ENCODE measurements at regions not wholly inside any gene's neighbourhood (a gene's known extent, or its start where the extent isn't known, plus 50 kb on each side); places are given as distances from the start of the nearest gene placed in this dataset.

DNA sequence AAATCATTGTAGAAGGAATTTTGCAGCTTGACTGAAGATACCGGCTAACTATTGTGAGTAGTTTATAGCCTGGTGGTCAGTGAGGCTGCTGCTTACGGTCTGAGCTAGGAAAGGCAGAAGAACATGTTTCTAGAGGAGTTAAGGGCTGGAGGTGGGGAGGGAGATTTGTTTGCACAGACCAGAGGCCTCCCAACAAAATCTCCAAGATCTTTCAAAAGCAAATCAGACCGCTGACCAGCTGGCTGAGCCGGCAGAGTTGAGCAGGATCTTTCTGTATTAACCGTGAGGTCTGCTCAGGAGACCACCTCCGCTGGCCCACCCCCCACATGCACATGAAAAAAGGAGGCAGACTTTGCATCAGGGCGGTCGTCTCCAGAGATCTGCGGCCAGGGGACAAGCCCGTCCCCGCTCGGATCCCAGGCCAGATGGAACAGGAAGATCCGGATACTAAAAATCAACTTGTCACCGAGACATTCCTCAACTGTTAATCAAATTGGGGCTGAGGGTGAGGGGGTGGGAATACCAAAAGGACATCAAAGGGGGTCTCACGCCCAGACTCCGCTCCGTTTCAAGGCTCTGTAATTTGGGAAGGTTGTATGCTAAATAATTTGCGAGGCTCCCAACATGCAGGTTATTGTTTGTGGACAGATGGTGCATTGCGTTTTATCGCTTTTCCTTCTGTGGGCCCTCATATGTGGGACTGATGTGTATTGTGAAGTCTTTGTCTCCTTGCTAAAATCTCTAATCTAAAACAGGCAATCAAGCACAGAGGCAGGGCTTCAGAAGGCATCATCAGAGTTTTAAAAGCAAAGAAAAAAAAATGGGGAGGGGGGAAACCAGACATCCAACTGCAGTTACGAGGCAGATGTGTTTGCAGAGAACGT, 319.0 kb downstream of the ZNF536 start:
- TF ChIP-seq GATA2 (IDR thresholded peaks at IDR 0.05; ENCODE audit: low read depth, low read length) = peak; percentile 75
- no peak for TF ChIP-seq GATA3 (IDR thresholded peaks at IDR 0.05; ENCODE audit: low read depth, low read length)

DNA sequence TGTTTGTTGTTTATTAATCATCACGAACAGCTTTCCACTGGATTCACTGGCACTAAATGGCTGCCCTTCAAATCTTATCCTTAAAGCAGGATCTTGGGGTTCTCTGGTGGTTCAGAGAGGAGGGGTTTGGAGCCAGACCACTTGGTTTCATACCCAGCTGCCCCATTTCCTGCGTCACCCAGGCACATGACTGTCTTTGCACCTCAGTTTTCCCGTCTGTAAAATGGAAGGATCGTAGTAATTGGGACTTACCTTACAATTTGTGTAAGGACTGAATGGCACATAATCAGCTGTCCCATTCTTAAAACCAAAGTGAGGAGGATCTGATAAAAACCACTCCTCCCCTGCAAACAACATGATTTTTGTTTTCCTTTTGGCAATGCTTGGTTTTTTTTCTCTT, 318.3 kb downstream of the ZNF536 start:
- TF ChIP-seq GATA3 (IDR thresholded peaks at IDR 0.05; ENCODE audit: low read depth, low read length) = no peak

DNA sequence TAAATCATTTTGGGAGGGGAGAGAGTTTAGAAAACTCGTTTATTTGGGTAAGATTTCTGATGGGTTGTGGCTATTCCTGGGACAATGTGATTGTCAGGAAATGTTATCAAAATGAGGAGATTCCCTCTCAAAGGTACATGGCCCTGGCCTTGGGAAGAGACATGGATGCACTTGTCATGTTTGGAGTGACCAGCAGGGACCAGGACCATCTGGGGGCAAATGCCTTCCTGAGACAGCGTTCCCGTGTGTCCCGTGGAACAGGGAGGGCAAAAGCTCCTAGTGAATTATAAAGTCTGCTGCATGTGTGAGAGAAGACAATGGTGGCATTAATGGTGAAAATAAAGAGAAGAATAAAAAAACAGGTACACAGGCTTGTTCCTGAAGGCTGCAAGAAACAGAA, 317.3 kb downstream of the ZNF536 start:
- TF ChIP-seq GATA3 (IDR thresholded peaks at IDR 0.05; ENCODE audit: low read depth, low read length) (no peak), GATA2 (IDR thresholded peaks at IDR 0.05; ENCODE audit: low read depth, low read length) (no peak)

GRCh38 chr19:30688696-30689095, 316.5 kb downstream of the ZNF536 start:
- TF ChIP-seq GATA3 (IDR thresholded peaks at IDR 0.05; ENCODE audit: low read depth, low read length) = no peak
- no peak for TF ChIP-seq GATA2 (IDR thresholded peaks at IDR 0.05; ENCODE audit: low read depth, low read length)

GRCh38 chr19:30686826-30687566, 314.8 kb downstream of the ZNF536 start:
- TF ChIP-seq GATA2 (IDR thresholded peaks at IDR 0.05; ENCODE audit: low read depth, low read length) (peak; percentile 54), GATA3 (IDR thresholded peaks at IDR 0.05; ENCODE audit: low read depth, low read length) (no peak)

- TF ChIP-seq GATA3 (IDR thresholded peaks at IDR 0.05; ENCODE audit: low read depth, low read length) = no peak
- TF ChIP-seq GATA2 (IDR thresholded peaks at IDR 0.05; ENCODE audit: low read depth, low read length) = no peak
These were observed 314.1 kb downstream of the ZNF536 start for GRCh38 chr19:30686176-30686820.

DNA sequence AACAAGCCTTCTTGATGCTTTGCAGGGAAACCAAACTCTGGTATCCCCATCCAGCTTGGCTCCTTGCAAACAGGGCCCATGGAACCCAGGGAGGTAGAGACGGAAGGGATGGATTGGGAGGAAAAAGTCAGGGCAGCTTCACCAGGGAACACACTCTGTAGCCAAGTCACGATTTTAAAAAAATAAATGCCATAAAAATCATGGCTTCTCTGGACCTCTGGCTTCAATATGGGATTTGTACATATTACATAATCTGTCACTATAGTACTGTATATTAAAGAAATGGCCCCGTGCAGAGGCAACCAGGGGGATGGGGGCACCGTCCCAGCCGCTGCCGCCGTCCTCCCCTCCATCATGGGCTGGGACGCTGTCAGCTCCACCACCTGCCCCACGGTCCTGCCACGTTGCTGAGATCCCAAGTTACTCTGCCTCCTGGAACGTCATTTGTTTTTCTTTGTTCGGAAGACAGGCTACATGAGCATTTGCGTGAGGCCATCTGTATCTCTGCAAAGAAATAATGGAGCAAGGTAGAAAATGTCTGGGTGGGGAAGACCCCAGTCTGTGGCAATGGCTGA, 313.3 kb downstream of the ZNF536 start:
- no peak for TF ChIP-seq GATA2 (IDR thresholded peaks at IDR 0.05; ENCODE audit: low read depth, low read length)
- no peak for TF ChIP-seq GATA3 (IDR thresholded peaks at IDR 0.05; ENCODE audit: low read depth, low read length)

- no peak for TF ChIP-seq GATA3 (IDR thresholded peaks at IDR 0.05; ENCODE audit: low read depth, low read length)
- TF ChIP-seq GATA2 (IDR thresholded peaks at IDR 0.05; ENCODE audit: low read depth, low read length) = no peak
These were observed 312.4 kb downstream of the ZNF536 start for GRCh38 chr19:30684613-30685012.

DNA sequence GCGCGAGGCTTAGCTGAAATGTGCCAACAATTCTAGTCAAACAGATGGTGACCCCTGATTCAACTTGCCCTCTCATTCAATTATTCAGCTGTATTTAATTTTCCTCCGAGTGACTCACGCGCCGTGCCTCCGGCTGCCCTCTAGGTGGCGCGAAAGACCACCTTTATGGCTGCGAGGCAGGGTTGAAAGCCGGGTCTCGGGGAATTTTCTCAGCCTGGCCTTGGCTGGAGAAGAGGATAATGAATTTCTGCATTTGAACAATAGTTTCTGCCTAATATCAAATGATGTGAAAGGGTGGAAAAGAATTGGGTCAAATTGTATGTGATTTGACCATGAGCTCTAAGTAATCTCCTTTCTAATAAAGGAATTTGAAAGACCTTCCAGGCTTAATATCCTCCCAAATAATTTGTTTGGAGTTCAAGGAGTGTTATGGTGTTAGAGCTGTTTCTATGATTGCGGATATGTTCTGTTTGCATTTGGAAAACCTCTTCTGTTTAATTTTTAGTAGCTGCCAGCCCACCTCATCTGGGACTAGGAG, 310.9 kb downstream of the ZNF536 start:
- TF ChIP-seq GATA3 (IDR thresholded peaks at IDR 0.05; ENCODE audit: low read depth, low read length) (no peak), GATA2 (IDR thresholded peaks at IDR 0.05; ENCODE audit: low read depth, low read length) (peak; percentile 72)

DNA sequence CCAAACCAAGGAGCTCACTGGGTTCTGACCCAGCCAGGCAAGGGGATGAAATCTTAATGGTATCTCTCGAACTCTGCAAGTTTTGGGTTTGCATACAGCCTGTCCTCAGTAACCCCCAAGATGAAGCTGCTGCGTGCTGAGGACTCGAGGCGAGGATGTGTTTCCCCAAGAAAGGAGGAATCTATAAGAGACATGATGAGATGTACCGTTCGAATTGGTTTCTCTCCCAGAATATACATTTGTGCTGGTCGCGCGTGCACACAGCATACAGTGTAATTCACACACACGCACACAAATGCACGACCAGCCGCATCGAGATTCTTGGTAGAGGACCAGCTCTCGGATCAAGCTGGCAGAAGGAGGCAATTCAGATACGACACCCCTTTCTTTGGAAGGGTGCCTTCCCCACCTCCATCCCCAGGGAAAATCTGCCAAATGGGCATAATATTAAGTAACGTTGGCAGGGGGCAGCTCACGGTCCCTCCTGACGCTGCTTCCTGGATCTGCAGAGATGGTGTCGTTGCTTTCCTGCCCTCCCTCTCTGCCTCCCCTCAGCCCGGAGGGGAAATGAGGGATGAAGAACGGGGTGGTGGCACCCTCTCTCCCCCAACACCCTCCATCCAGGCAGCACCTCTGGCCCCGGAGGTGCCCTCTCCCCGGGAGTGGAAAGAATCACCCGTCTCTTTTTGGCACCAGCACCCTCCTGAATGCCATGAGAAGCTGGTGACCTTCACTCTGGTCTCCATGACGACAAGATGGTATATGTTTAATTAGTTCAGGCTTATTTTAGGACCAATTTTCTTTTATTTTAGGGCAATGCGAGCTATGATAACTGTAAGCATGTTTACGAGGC, 310.2 kb downstream of the ZNF536 start:
- TF ChIP-seq GATA2 (IDR thresholded peaks at IDR 0.05; ENCODE audit: low read depth, low read length) = no peak
- no peak for TF ChIP-seq GATA3 (IDR thresholded peaks at IDR 0.05; ENCODE audit: low read depth, low read length)

- TF ChIP-seq GATA3 (IDR thresholded peaks at IDR 0.05; ENCODE audit: low read depth, low read length) (no peak), GATA2 (IDR thresholded peaks at IDR 0.05; ENCODE audit: low read depth, low read length) (no peak)
These were observed 309.2 kb downstream of the ZNF536 start for GRCh38 chr19:30681162-30682100.

DNA sequence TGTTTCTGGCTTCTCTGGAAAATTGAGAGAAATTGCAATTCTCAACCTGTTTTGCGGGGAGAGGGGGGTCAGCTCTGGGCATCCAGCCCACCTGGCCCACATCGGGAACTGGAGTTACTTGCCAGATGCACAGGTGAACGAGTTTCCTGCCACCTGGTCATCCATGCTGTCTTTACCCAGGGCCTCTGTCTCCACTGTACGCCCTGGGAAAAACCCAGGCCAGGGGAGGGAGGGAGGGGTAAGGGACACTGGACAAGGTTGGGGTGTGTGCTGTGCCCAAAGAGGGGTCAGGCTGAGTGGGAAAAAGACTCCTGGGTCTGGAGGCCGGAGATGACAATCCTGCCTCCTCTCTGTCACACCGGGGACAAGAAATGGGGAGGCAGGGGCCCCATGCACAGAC, 307.6 kb downstream of the ZNF536 start:
- TF ChIP-seq GATA3 (IDR thresholded peaks at IDR 0.05; ENCODE audit: low read depth, low read length) (no peak), GATA2 (IDR thresholded peaks at IDR 0.05; ENCODE audit: low read depth, low read length) (no peak)
